Coronary artery (tissue), 2 donors: ENCODE measurements at regions not wholly inside any gene's neighbourhood (a gene's known extent, or its start where the extent isn't known, plus 50 kb on each side); places are given as distances from the start of the nearest gene placed in this dataset.

Source experiments
- DNase-seq: peaks from one replicate; pipeline ENCODE4 v3.0.0-alpha.2; 2017; ENCODE audit warnings: low spot score
- H3K27ac ChIP-seq, 2 donors: fragments of 200-600 bp; sonication (generic); one replicate each; pipeline ENCODE4 v1.5.1; 2016 to 2019
- H3K4me3 ChIP-seq: fragments of 200-600 bp; sonication (generic); 2 replicates; pipeline ENCODE4 v1.5.1; 2016; ENCODE audit warnings: mild to moderate bottlenecking, moderate library complexity
- TF ChIP-seq, protein P1 (sequence below): fragments of 200-600 bp; sonication (generic); IDR thresholded peaks from one replicate; pipeline ENCODE4 v1.5.1; 2019; ENCODE audit warnings: antibody characterized with exemption

- Histone ChIP-seq H3K4me3 (no peak overlapping the region), H3K27ac (no peak overlapping the region)
- TF ChIP-seq, protein P1, sequence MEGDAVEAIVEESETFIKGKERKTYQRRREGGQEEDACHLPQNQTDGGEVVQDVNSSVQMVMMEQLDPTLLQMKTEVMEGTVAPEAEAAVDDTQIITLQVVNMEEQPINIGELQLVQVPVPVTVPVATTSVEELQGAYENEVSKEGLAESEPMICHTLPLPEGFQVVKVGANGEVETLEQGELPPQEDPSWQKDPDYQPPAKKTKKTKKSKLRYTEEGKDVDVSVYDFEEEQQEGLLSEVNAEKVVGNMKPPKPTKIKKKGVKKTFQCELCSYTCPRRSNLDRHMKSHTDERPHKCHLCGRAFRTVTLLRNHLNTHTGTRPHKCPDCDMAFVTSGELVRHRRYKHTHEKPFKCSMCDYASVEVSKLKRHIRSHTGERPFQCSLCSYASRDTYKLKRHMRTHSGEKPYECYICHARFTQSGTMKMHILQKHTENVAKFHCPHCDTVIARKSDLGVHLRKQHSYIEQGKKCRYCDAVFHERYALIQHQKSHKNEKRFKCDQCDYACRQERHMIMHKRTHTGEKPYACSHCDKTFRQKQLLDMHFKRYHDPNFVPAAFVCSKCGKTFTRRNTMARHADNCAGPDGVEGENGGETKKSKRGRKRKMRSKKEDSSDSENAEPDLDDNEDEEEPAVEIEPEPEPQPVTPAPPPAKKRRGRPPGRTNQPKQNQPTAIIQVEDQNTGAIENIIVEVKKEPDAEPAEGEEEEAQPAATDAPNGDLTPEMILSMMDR = no peak
- DNase-seq = no peak
Measured at GRCh38 chr16:61364990-61365389, 671.2 kb downstream of the CDH8 start.

DNA sequence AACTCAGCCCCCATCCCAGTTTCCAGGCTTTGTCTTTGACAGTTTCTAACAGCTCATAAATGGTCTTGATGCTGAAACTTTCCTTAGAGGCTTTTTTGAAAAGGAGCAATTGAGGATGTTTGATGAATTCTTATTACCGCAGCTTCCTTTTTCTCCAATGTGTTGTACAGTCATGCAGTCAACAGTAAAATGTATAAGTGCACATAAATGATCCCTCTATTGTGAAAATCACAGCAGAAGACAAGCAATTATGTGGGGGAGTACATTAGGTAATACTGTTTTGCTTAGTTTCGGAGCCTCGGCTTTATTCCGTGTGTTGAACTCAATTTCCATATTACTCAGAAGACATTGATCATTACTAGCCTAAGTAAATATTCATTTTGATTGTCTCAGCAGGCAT, 673.7 kb downstream of the CDH8 start:
- H3K4me3 ChIP-seq = no peak overlapping the region
- DNase-seq = no peak
- TF ChIP-seq, protein P1 = no peak

GRCh38 chr16:61344791-61345190, 691.4 kb downstream of the CDH8 start:
- H3K4me3 ChIP-seq = no peak overlapping the region
- DNase-seq = no peak
- H3K27ac ChIP-seq = no peak overlapping the region
- TF ChIP-seq, protein P1 = no peak

More for the DNA sequence above, 673.7 kb downstream of the CDH8 start:
- H3K27ac ChIP-seq = no peak overlapping the region

- no peak for DNase-seq
- Histone ChIP-seq H3K27ac (no peak overlapping the region), H3K4me3 (no peak overlapping the region)
- TF ChIP-seq, protein P1 = no peak
Measured at GRCh38 chr16:61332461-61332860, 703.8 kb downstream of the CDH8 start.

DNA sequence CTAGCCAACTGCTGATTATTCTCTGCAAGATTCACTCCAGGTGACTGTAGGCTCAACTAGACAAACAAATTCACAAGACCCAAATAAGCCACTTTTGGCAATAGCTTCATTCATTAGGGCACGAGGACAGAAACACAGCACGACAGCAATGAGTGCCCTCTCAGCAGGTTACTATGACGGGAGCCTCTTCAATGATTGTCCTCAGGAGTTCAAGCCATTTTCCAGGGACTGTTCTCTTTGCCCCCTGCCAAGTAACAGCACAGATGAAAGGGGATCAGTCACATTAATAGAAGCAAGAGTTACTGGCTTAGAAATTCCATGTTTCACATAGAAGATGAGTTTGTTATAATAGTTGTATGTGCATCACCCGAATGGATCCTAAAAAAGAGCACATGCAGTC, 712.2 kb downstream of the CDH8 start:
- Histone ChIP-seq H3K4me3 (no peak overlapping the region), H3K27ac (no peak overlapping the region)
- no peak for DNase-seq
- TF ChIP-seq, protein P1 = no peak

GRCh38 chr16:61323456-61323855, 712.8 kb downstream of the CDH8 start:
- no peak overlapping the region for H3K27ac ChIP-seq
- no peak for DNase-seq
- TF ChIP-seq, protein P1 = no peak
- no peak overlapping the region for H3K4me3 ChIP-seq

DNA sequence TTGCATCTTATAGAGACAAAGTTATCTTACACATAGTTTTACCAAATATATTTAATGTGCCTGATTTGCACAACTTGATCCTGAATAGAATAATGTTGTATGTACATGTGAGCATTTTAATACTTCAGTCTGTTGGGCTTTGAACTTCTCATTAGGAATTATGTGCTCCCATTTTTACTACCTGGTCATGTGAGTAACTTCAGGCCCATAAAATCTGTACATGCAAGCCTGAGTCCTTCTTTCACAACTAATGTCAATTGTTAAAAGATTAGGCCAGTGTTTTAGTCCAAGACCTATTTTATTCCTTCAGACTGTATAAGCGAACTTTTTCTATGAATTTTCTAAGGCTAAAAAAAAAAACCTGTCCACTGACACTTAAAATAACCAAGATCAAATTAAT, 715.4 kb downstream of the CDH8 start:
- Histone ChIP-seq H3K27ac (no peak overlapping the region), H3K4me3 (no peak overlapping the region)
- TF ChIP-seq, protein P1 = no peak
- no peak for DNase-seq
